HL-60 (cell line): ENCODE measurements at regions not wholly inside any gene's neighbourhood (a gene's known extent, or its start where the extent isn't known, plus 50 kb on each side); places are given as distances from the start of the nearest gene placed in this dataset.

Experiments used
- GABPA ChIP-seq: IDR thresholded peaks from 2 replicates; pipeline ENCODE4 v1.6.1; 2012; ENCODE audit warnings: low read depth
- POLR2AphosphoS5 ChIP-seq: IDR thresholded peaks from 2 replicates; pipeline ENCODE4 v1.6.1; 2012; ENCODE audit warnings: low read depth
- REST ChIP-seq: IDR thresholded peaks from 2 replicates; pipeline ENCODE4 v1.6.1; 2012; ENCODE audit warnings: low read depth; ENCODE audit not compliant: insufficient replicate concordance
- TF ChIP-seq, protein P1 (sequence below): IDR thresholded peaks from one replicate; pipeline ENCODE4 v1.5.1; 2011; ENCODE audit warnings: low read length, control low read depth, inconsistent platforms; ENCODE audit not compliant: insufficient read depth

DNA sequence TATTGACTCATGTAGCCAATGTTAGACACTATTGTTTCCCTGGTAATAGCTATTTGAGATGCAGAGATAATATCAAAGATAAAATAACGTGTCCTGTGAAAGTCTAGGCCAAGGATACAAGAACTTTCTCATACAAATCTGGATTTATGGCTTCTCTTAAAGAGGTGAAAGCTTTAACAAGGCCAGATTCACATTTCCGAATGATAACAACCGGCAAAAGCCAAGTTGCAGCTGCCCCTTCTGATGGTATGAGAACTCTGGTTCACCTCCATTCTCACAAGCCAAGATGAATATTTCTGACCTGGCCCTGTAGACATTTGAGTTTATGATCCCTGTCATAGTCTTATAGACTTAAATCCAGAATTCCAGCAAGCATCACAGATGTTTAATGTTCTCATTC is 230.4 kb upstream of the ZC3H12C start:
- TF ChIP-seq, protein P1, sequence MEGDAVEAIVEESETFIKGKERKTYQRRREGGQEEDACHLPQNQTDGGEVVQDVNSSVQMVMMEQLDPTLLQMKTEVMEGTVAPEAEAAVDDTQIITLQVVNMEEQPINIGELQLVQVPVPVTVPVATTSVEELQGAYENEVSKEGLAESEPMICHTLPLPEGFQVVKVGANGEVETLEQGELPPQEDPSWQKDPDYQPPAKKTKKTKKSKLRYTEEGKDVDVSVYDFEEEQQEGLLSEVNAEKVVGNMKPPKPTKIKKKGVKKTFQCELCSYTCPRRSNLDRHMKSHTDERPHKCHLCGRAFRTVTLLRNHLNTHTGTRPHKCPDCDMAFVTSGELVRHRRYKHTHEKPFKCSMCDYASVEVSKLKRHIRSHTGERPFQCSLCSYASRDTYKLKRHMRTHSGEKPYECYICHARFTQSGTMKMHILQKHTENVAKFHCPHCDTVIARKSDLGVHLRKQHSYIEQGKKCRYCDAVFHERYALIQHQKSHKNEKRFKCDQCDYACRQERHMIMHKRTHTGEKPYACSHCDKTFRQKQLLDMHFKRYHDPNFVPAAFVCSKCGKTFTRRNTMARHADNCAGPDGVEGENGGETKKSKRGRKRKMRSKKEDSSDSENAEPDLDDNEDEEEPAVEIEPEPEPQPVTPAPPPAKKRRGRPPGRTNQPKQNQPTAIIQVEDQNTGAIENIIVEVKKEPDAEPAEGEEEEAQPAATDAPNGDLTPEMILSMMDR = no peak
- TF ChIP-seq POLR2AphosphoS5 (no peak), GABPA (no peak), REST (no peak)
